ENCODE measurements at regions not wholly inside any gene's neighbourhood (a gene's known extent, or its start where the extent isn't known, plus 50 kb on each side); places are given as distances from the start of the nearest gene placed in this dataset.

DNA sequence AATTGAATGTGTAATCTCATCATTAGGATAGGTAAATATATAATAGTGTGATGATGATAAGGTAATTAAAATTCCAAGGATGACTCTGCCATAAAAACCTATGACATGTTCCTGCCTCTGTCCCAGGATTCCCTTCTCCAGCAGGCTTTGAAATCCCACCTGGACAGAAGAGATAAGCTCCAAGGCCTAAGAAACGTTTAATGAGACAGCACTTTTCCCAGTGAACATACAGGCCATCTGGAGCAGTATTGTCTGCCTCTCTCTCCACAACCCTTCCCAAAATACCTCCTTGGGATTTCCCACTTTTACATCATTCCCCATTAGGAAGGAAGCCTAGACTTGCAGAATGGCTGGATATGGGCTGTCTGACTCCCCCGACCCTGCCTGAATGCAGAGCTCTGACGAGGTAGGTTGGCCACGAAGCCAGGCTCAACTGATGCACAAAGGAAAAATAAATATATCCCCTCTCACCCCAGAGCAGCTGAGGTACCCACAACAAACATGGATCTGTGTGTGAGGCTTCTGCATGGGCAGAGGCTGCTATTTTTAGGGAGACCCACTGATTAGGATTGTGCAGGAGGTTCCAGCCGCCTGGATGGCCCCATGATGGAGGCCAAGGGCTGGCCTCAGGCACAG, 71.0 kb downstream of the TMPRSS5 start:
- Histone ChIP-seq H3K27ac (no peak overlapping the region), H3K36me3 (no peaks in the 10 kb centered on the region), H3K9me3 (peaks cover 0 to 12% (median 0%) of the 10 kb centered on the region in 3 donors), H3K27me3 (peaks cover 6% of the 10 kb centered on the region), H3K4me1 (no peaks in the 10 kb centered on the region), H3K4me3 (no peak overlapping the region)
- no peak for ATAC-seq
- 30 to 48% methylated on average over 2 of the region's 5 CpGs for WGBS, 2 donors (ENCODE audit: low coverage in 1 of 2)
- TF ChIP-seq POLR2A (IDR thresholded peaks at IDR 0.05) (no peak), EP300 (IDR thresholded peaks at IDR 0.05) (no peak), POLR2AphosphoS5 (IDR thresholded peaks at IDR 0.05) (no peak), CTCF (IDR thresholded peaks at IDR 0.05) (no peak)

DNA sequence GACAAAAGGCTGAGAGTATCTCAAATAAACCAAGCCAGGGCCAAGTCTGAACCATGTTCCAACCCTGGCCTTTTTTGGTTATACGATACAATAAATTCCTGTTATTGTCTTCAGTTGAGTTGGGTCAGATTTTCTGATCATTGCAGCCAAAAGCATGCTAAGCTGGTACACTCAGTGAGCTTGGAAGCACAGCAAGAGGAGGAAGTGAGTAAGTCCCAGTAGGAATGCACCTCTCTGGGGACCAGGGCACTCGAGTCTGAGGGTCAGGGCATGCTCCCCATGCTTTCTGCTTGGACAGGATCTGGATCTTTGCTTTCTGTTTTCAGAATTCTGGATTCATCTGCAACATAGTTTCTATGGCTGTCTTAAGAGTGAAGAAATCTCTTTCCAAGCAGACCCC, 73.1 kb downstream of the TMPRSS5 start:
- no peaks in the 10 kb centered on the region for H3K4me1 ChIP-seq
- no peak for ATAC-seq
- WGBS, 2 donors (ENCODE audit: low coverage in 1 of 2) = 42 to 47% methylated on average over 2 of the region's 2 CpGs
- H3K27ac ChIP-seq = no peak overlapping the region
- peaks cover 0 to 12% (median 0%) of the 10 kb centered on the region in 3 donors for H3K9me3 ChIP-seq
- H3K4me3 ChIP-seq = no peak overlapping the region
- TF ChIP-seq EP300 (IDR thresholded peaks at IDR 0.05) (no peak), POLR2A (IDR thresholded peaks at IDR 0.05) (no peak)
- no peaks in the 10 kb centered on the region for H3K36me3 ChIP-seq
- peaks cover 8% of the 10 kb centered on the region for H3K27me3 ChIP-seq

GRCh38 chr11:113629562-113629961, 76.5 kb downstream of the TMPRSS5 start:
- Histone ChIP-seq H3K36me3 (no peaks in the 10 kb centered on the region), H3K27me3 (peaks cover 8% of the 10 kb centered on the region), H3K4me1 (no peaks in the 10 kb centered on the region), H3K4me3 (no peak overlapping the region), H3K27ac (no peak overlapping the region), H3K9me3 (no peaks in the 10 kb centered on the region)
- WGBS, 2 donors (ENCODE audit: low coverage in 1 of 2) = 73 to 100% methylated on average over 2 to 8 of the region's 8 CpGs
- no peak for ATAC-seq
- no peak for TF ChIP-seq POLR2A (IDR thresholded peaks at IDR 0.05)
- no peak for TF ChIP-seq CTCF (IDR thresholded peaks at IDR 0.05)
- TF ChIP-seq POLR2AphosphoS5 (IDR thresholded peaks at IDR 0.05) = no peak
- TF ChIP-seq EP300 (IDR thresholded peaks at IDR 0.05) = no peak

DNA sequence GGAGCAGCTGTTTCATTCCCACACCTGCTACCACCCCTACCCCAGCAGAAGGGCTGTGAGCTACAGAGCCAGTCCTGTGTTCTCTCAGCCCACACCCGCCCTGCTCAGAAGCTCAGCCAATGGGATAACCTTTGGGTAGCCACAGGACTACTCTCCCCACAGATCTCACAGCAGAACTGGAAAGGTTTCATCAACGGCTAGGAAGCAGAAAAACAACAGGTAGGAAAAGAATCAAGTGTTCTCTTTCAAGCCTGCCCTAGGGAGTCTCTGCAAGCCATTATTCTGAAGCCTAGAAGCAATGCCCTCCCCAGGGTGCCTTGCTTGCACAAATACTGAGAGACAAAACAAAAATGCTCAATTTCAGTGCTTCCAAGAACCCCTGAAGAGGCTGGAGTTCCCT, 77.2 kb downstream of the TMPRSS5 start:
- ATAC-seq = no peak
- no peak overlapping the region for H3K4me3 ChIP-seq
- TF ChIP-seq POLR2A (IDR thresholded peaks at IDR 0.05) = no peak
- no peaks in the 10 kb centered on the region for H3K9me3 ChIP-seq
- H3K27me3 ChIP-seq = peaks cover 8% of the 10 kb centered on the region
- H3K27ac ChIP-seq = no peak overlapping the region
- no peaks in the 10 kb centered on the region for H3K36me3 ChIP-seq
- no peaks in the 10 kb centered on the region for H3K4me1 ChIP-seq
- 86% methylated on average over 1 of the region's 2 CpGs; no CpG with 5 or more reads in 1 of the 2 donors for WGBS, 2 donors (ENCODE audit: low coverage in 1 of 2)

GRCh38 chr11:113627946-113628345, 78.2 kb downstream of the TMPRSS5 start:
- Histone ChIP-seq H3K4me3 (no peak overlapping the region), H3K4me1 (no peaks in the 10 kb centered on the region), H3K36me3 (no peaks in the 10 kb centered on the region), H3K27ac (no peak overlapping the region), H3K27me3 (peaks cover 8% of the 10 kb centered on the region), H3K9me3 (no peaks in the 10 kb centered on the region)
- 51 to 58% methylated on average over 3 of the region's 3 CpGs for WGBS, 2 donors (ENCODE audit: low coverage in 1 of 2)
- no peak for ATAC-seq
- no peak for TF ChIP-seq POLR2AphosphoS5 (IDR thresholded peaks at IDR 0.05)
- TF ChIP-seq CTCF (IDR thresholded peaks at IDR 0.05) = no peak
- no peak for TF ChIP-seq POLR2A (IDR thresholded peaks at IDR 0.05)
- no peak for TF ChIP-seq EP300 (IDR thresholded peaks at IDR 0.05)

- 80 to 89% methylated on average over 2 of the region's 2 CpGs for WGBS, 2 donors (ENCODE audit: low coverage in 1 of 2)
- Histone ChIP-seq H3K27me3 (peaks cover 8% of the 10 kb centered on the region), H3K27ac (no peak overlapping the region), H3K4me1 (no peaks in the 10 kb centered on the region), H3K36me3 (no peaks in the 10 kb centered on the region), H3K9me3 (no peaks in the 10 kb centered on the region), H3K4me3 (no peak overlapping the region)
- no peak for ATAC-seq
- TF ChIP-seq CTCF (IDR thresholded peaks at IDR 0.05) (no peak), POLR2AphosphoS5 (IDR thresholded peaks at IDR 0.05) (no peak), EP300 (IDR thresholded peaks at IDR 0.05) (no peak), POLR2A (IDR thresholded peaks at IDR 0.05) (no peak)
Observed at GRCh38 chr11:113627297-113627696, 78.8 kb downstream of the TMPRSS5 start.

All from gastroesophageal sphincter (tissue), 4 donors.